LNCAP (cell line): ENCODE measurements at regions not wholly inside any gene's neighbourhood (a gene's known extent, or its start where the extent isn't known, plus 50 kb on each side); places are given as distances from the start of the nearest gene placed in this dataset.

Experiments
- CTCF ChIP-seq: fragments of 450-650 bp; IDR thresholded peaks from 2 replicates; pipeline ENCODE4 v1.5.1; 2017; ENCODE audit warnings: mild to moderate bottlenecking

DNA sequence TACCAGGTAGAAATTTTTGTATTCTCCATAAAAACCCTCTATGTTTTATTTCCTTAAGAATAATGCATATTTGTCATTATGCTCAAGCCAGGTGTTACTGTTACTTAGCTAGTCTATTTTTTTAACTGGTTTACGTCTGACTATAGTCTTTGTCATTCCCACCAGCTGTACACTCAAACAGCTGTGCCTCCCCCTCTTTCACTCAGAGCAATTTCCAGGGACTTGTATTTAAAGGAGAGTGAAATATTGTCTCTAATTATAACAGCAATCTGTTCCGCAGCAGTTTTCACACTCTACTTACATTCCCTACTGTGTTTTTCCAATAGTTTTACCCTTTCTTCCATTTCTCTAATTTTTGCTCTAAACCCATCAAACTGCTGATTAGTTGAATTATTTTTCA lies 813.6 kb upstream of the MIR17HG start:
- no peak for TF ChIP-seq CTCF

- TF ChIP-seq CTCF, result no peak
These were observed 812.7 kb upstream of the MIR17HG start for GRCh38 chr13:90534617-90535370.

DNA sequence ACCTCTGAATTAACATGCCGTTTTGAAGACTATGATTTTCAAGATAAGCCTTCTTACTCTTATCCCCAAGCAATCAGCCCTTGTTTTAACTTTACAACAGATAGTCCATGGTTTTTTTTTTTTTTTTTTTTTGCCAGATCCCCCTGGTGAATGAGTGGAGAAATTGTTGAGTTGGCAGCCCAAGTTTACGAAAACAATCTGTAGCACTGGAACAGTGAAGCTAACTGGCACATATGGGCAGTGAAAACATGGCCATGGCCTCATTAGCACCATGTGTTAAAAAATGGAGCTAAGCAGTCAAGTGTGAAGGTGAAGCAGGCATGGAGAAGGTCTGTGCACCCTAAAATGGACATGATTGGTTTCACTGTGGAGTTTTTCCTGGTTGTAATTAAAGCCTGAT lies 812.1 kb upstream of the MIR17HG start:
- no peak for TF ChIP-seq CTCF

GRCh38 chr13:90538063-90538462 lies 809.4 kb upstream of the MIR17HG start:
- TF ChIP-seq CTCF, result no peak

GRCh38 chr13:90541346-90541745 lies 806.1 kb upstream of the MIR17HG start:
- no peak for TF ChIP-seq CTCF

DNA sequence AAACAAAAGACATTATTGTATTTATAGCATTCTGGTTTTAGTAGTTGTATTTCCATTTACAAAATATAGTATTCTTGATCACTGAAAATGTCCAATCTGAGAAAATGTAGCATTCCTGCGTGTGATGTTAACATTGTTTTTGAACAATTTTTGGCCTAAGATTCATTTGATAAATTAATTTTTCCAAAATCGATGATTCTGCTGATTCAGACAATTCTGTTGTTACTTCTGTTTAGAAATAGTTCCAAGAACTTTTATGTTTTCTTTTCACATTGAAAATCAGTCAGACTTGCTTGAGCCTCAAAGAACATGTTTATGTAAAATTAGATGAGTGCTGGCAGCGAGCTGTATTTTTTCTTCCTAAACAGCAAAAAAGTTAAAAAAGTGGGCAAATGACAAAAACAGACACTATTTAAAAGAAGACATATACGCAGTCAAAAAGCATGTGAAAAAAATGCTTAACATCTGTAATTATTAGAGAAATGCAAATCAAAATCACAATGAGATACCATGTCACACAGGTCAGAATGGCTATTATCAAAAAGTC lies 804.5 kb upstream of the MIR17HG start:
- TF ChIP-seq CTCF, result no peak

- no peak for TF ChIP-seq CTCF
These were observed 802.2 kb upstream of the MIR17HG start for GRCh38 chr13:90545070-90545840.
